DND-41 (cell line): ENCODE measurements at regions not wholly inside any gene's neighbourhood (a gene's known extent, or its start where the extent isn't known, plus 50 kb on each side); places are given as distances from the start of the nearest gene placed in this dataset.
A peak's percentile ranks its signal among the peaks of the same experiment; 100 is the strongest.

Source experiments
- ATAC-seq: fragments of 200-7000 bp; cut with Tn5 transposase; 3 replicates; pipeline ENCODE4 v1.9.1; 2021; ENCODE audit warnings: low read depth; ENCODE audit not compliant: insufficient read depth
- DNase-seq: peaks from one replicate; pipeline ENCODE4 v3.0.0-alpha.2; 2020
- H2AFZ ChIP-seq: 2 replicates; pipeline ENCODE4 v1.6.0; 2012; ENCODE audit warnings: low read depth, low read length
- H3K27ac ChIP-seq: 2 replicates; pipeline ENCODE4 v1.5.1; 2012; ENCODE audit warnings: low read length, inconsistent platforms
- H3K27me3 ChIP-seq: fragments of 200-600 bp; sonication (generic); 2 replicates; pipeline ENCODE4 v1.6.0; 2012; ENCODE audit warnings: low read length, mild to moderate bottlenecking, inconsistent platforms; ENCODE audit not compliant: insufficient read depth, poor library complexity
- H3K36me3 ChIP-seq: 2 replicates; pipeline ENCODE4 v1.5.1; 2012; ENCODE audit warnings: low read length, inconsistent platforms; ENCODE audit not compliant: insufficient read depth
- H3K4me1 ChIP-seq: 2 replicates; pipeline ENCODE4 v1.5.1; 2012; ENCODE audit warnings: mild to moderate bottlenecking, low read length; ENCODE audit not compliant: insufficient read depth
- H3K4me2 ChIP-seq: 2 replicates; pipeline ENCODE4 v1.6.0; 2012; ENCODE audit warnings: mild to moderate bottlenecking, moderate library complexity, low read length, inconsistent platforms; ENCODE audit not compliant: insufficient read depth
- H3K4me3 ChIP-seq, 2 experiments: fragments of 200-600 bp in 1 of 2; shearing (Covaris generic) in 1 of 2; 2 replicates each; pipeline ENCODE4 v1.5.1; 2012 to 2016; ENCODE audit warnings: inconsistent platforms in 2 of 2, low read length in 2 of 2, mild to moderate bottlenecking in 2 of 2, low read depth in 1 of 2, moderate library complexity in 1 of 2
- H3K79me2 ChIP-seq: 2 replicates; pipeline ENCODE4 v1.6.0; 2012; ENCODE audit warnings: low read length, inconsistent platforms; ENCODE audit not compliant: insufficient read depth
- H3K9ac ChIP-seq: 2 replicates; pipeline ENCODE4 v1.6.0; 2012; ENCODE audit warnings: low read depth, mild to moderate bottlenecking, inconsistent platforms, low read length, moderate library complexity
- H3K9me3 ChIP-seq: 2 replicates; pipeline ENCODE4 v1.5.1; 2012; ENCODE audit warnings: low read length, moderate library complexity, mild to moderate bottlenecking, inconsistent platforms; ENCODE audit not compliant: insufficient read depth, severe bottlenecking
- H4K20me1 ChIP-seq: 2 replicates; pipeline ENCODE4 v1.6.0; 2012; ENCODE audit warnings: low read length; ENCODE audit not compliant: insufficient read depth
- EZH2 ChIP-seq: IDR thresholded peaks from 3 replicates; pipeline ENCODE4 v1.6.1; 2012; ENCODE audit warnings: borderline replicate concordance, low read depth, mild to moderate bottlenecking, moderate library complexity, low read length, inconsistent platforms; ENCODE audit not compliant: severe bottlenecking
- TF ChIP-seq, protein P1 (sequence below): IDR thresholded peaks from 2 replicates; pipeline ENCODE4 v1.5.1; 2012; ENCODE audit warnings: borderline replicate concordance, low read length, moderate library complexity, mild to moderate bottlenecking; ENCODE audit not compliant: poor library complexity, severe bottlenecking; ENCODE audit errors: extremely low read depth

DNA sequence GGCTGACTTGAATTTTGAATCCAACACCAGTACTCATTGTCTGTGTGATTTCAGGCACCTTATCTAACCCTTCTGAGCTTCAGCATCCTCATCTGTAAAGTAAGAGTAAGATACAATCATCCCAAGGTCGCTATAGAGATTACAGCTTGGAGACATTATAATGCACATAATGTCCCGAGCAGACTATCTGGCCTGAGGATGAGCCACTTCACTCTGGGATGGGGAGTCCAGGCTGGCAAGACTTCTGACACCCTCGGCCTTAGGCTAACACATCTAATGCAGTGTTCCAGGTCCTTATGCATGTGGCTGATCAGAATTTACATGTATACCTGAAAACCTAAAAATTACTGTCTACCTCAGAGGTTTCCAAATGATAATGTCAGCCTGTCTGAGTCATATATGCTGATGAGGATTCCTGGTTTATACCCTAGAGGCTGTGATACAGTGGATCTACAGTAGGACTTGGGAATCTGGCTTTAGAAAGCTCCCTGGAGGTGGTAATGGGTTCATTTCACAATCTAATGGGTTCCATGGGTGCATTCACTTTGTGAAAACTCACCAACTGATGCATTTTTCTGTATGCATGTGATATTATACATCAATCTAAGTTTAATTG, 229.0 kb upstream of the SLCO3A1 start:
- H3K4me3 ChIP-seq: no peak overlapping the region
- no peaks in the 10 kb centered on the region for H3K27me3 ChIP-seq
- no peak overlapping the region for H3K4me2 ChIP-seq
- H3K27ac ChIP-seq: no peak overlapping the region
- DNase-seq (no peak), ATAC-seq (no peak)
- H2AFZ ChIP-seq: no peak overlapping the region
- H3K79me2 ChIP-seq: no peaks in the 10 kb centered on the region
- H4K20me1 ChIP-seq: no peaks in the 10 kb centered on the region
- H3K36me3 ChIP-seq: no peaks in the 10 kb centered on the region
- H3K4me1 ChIP-seq: no peaks in the 10 kb centered on the region
- no peak for TF ChIP-seq EZH2
- TF ChIP-seq, protein P1, sequence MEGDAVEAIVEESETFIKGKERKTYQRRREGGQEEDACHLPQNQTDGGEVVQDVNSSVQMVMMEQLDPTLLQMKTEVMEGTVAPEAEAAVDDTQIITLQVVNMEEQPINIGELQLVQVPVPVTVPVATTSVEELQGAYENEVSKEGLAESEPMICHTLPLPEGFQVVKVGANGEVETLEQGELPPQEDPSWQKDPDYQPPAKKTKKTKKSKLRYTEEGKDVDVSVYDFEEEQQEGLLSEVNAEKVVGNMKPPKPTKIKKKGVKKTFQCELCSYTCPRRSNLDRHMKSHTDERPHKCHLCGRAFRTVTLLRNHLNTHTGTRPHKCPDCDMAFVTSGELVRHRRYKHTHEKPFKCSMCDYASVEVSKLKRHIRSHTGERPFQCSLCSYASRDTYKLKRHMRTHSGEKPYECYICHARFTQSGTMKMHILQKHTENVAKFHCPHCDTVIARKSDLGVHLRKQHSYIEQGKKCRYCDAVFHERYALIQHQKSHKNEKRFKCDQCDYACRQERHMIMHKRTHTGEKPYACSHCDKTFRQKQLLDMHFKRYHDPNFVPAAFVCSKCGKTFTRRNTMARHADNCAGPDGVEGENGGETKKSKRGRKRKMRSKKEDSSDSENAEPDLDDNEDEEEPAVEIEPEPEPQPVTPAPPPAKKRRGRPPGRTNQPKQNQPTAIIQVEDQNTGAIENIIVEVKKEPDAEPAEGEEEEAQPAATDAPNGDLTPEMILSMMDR: no peak
- no peak overlapping the region for H3K9ac ChIP-seq
- H3K9me3 ChIP-seq: no peaks in the 10 kb centered on the region

DNA sequence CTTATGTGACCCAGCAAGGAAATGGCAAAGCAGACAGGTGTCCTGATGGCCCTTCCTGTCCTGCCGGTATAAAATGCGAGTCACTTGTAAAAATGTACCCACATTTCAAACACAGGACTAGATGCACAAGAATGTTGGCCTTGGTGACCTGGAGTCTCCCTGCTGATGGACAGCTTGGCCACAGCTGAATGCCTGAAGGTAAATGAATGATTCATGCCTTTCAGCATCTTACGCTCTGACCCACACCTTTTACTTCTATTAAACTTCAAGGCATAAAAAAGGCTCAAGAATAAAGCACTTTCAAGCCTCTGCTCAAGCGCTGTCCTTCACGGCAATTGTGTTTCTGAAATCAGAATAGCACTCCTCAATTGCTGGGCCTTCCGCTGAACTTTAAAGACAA, 228.0 kb upstream of the SLCO3A1 start:
- H3K9ac ChIP-seq: no peak overlapping the region
- no peak for DNase-seq
- no peak overlapping the region for H3K4me3 ChIP-seq
- H2AFZ ChIP-seq: no peak overlapping the region
- no peak overlapping the region for H3K27ac ChIP-seq
- H3K4me1 ChIP-seq: no peaks in the 10 kb centered on the region
- no peaks in the 10 kb centered on the region for H3K36me3 ChIP-seq
- no peak for TF ChIP-seq EZH2
- TF ChIP-seq, protein P1: no peak
- no peak overlapping the region for H3K4me2 ChIP-seq
- H3K79me2 ChIP-seq: no peaks in the 10 kb centered on the region
- H4K20me1 ChIP-seq: no peaks in the 10 kb centered on the region
- H3K9me3 ChIP-seq: no peaks in the 10 kb centered on the region
- no peak for ATAC-seq
- no peaks in the 10 kb centered on the region for H3K27me3 ChIP-seq

DNA sequence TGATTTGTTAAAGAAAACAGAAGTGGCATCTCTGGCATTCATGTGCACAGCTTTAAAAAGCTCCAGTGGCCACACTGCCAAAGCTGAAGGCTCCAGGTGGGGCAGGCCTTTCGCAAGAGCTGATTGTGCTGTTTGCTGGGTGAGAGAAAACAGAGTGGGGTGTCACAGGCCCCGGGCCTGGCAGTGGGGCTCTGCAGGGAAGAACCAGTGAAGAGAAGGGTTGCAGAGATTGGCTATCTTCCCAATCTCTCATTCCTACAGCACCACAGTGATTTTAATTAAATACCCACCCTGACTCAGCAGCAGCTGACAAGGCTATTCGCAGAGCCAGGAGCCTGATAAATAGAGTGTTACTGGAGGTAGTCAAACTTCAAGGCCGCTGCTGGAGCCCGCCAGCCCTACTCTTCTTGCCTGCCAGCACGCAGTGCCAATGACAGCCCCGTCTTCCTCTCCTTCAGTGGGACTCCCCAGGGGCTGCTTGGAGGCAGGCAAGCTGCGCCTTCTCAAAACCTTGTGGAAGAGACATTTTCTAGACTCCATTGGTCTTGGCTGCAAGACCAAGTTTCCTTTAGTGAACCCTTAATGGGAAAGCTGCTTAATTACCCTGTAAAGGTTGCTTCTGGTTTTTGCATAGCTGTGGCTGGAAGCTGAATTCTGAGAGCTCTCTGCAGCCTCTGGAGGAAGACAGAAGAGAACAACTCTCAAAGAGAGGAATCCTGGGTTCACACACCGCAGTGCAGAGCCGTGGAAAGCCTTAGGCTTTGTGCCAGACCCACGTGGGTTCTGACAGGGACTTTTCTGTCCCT, 225.8 kb upstream of the SLCO3A1 start:
- H4K20me1 ChIP-seq: no peaks in the 10 kb centered on the region
- H3K27me3 ChIP-seq: no peaks in the 10 kb centered on the region
- no peaks in the 10 kb centered on the region for H3K79me2 ChIP-seq
- no peaks in the 10 kb centered on the region for H3K4me1 ChIP-seq
- DNase-seq: no peak
- H3K9me3 ChIP-seq: no peaks in the 10 kb centered on the region
- no peak for TF ChIP-seq EZH2
- TF ChIP-seq, protein P1: no peak
- no peak overlapping the region for H2AFZ ChIP-seq
- no peak overlapping the region for H3K9ac ChIP-seq
- H3K27ac ChIP-seq: no peak overlapping the region
- no peaks in the 10 kb centered on the region for H3K36me3 ChIP-seq
- no peak overlapping the region for H3K4me2 ChIP-seq
- H3K4me3 ChIP-seq: no peak overlapping the region
- 0 out of 3 replicates have a peak, but pooled peaks have one; percentile 19 for ATAC-seq

DNA sequence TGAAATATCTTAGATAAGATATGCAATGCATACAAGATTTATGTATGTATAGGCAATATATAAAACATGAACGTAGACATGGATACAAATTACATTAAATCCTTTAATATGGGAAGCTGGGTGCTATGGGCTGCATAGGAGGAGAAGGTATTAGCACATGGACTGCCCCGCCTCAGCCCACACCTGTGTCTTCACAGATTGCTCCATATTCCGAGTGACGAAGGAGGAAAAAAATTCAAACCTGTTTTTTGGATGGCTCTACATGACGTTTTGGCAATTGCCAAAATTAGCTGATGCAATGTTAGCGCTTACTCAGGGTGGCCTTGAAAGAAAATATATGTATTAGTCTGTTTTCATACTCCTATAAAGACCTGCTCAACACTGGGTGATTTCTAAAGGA, 223.4 kb upstream of the SLCO3A1 start:
- Histone ChIP-seq H4K20me1 (no peaks in the 10 kb centered on the region), H3K27ac (no peak overlapping the region), H3K9me3 (no peaks in the 10 kb centered on the region), H3K4me1 (no peaks in the 10 kb centered on the region), H3K4me2 (no peak overlapping the region), H3K9ac (no peak overlapping the region), H3K4me3 (no peak overlapping the region), H3K27me3 (no peaks in the 10 kb centered on the region), H2AFZ (no peak overlapping the region), H3K79me2 (no peaks in the 10 kb centered on the region), H3K36me3 (no peaks in the 10 kb centered on the region)
- no peak for ATAC-seq
- TF ChIP-seq EZH2: no peak
- TF ChIP-seq, protein P1: no peak
- no peak for DNase-seq
